KMS-11 (cell line): ENCODE measurements at regions not wholly inside any gene's neighbourhood (a gene's known extent, or its start where the extent isn't known, plus 50 kb on each side); places are given as distances from the start of the nearest gene placed in this dataset.

Experiments
- H2AFZ ChIP-seq: fragments of 200-600 bp; sonication (generic); 2 replicates; pipeline ENCODE4 v1.6.1; 2016; ENCODE audit warnings: antibody characterized with exemption, mixed run types, low read depth
- H3K27ac ChIP-seq: fragments of 200-600 bp; sonication (generic); 2 replicates; pipeline ENCODE4 v1.6.1; 2016; ENCODE audit warnings: mild to moderate bottlenecking, mixed run types
- H3K27me3 ChIP-seq: fragments of 200-600 bp; sonication (generic); 2 replicates; pipeline ENCODE4 v1.6.1; 2017; ENCODE audit warnings: mild to moderate bottlenecking, low read depth, mixed run types, moderate library complexity; ENCODE audit not compliant: insufficient read depth
- H3K36me3 ChIP-seq: fragments of 200-600 bp; sonication (generic); 2 replicates; pipeline ENCODE4 v1.6.1; 2017; ENCODE audit warnings: mild to moderate bottlenecking, mixed run types; ENCODE audit not compliant: insufficient read depth
- H3K4me1 ChIP-seq: fragments of 200-600 bp; sonication (generic); 2 replicates; pipeline ENCODE4 v1.6.1; 2016; ENCODE audit warnings: mild to moderate bottlenecking, low read depth, mixed run types; ENCODE audit not compliant: poor library complexity, severe bottlenecking
- H3K4me2 ChIP-seq: fragments of 200-600 bp; sonication (generic); 2 replicates; pipeline ENCODE4 v1.7.0; 2016; ENCODE audit warnings: mild to moderate bottlenecking, mixed run types
- H3K4me3 ChIP-seq: fragments of 200-600 bp; sonication (generic); IDR thresholded peaks from 2 replicates; pipeline ENCODE4 v1.6.1; 2017; ENCODE audit warnings: low read depth, low read length, mixed read lengths; ENCODE audit not compliant: insufficient read depth
- H3K79me2 ChIP-seq: fragments of 200-600 bp; sonication (generic); 2 replicates; pipeline ENCODE4 v1.6.1; 2016; ENCODE audit warnings: low read depth, mixed run types; ENCODE audit not compliant: insufficient read depth
- H3K9ac ChIP-seq: fragments of 200-600 bp; sonication (generic); 2 replicates; pipeline ENCODE4 v1.6.1; 2016; ENCODE audit warnings: mild to moderate bottlenecking, mixed run types
- H4K20me1 ChIP-seq: fragments of 200-600 bp; sonication (generic); 2 replicates; pipeline ENCODE4 v1.6.1; 2016; ENCODE audit warnings: mild to moderate bottlenecking, mixed run types; ENCODE audit not compliant: insufficient read depth
- TF ChIP-seq, protein P1 (sequence below): fragments of 200-600 bp; sonication (generic); conservative IDR thresholded peaks from 2 replicates; pipeline ENCODE4 v1.6.1; 2017; ENCODE audit warnings: low read depth, mild to moderate bottlenecking, antibody characterized with exemption, low read length, moderate library complexity, mixed read lengths

DNA sequence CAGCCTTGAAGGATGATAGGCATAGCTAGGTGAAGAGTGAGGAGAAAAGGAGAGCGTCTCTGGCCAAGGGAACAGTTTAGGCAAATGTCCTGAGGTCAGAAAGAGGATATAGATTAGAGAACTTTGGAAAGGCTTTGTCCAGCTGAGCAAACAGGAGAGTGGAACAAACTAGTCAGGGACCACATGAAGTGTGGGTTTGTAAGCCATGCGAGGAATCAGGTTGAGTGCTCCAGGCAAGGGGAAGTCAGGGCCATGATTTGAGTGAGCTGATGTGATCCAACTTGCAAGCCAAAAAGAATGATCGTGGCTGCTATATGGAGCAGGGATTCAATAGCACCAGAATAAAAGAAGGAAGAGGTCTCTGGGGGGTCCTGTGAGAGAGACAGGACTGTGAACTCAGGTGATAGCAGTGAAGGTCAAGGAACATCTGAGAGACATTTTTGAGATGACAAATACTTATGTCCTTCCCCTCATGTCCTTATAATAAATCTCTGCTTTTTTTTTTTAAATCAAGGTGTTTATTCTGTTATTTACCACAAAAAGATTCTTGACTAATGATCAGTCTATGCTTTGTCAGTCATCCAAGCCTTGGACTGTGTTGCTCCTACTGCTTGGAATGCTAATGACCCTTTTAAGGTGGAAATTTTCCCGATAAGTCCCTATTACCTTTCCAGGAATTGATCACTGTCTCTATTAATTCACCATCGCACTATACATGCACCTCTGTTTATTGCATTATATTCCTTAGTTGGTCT, 472.6 kb downstream of the TXNL1 start:
- Histone ChIP-seq H3K27me3 (no peaks in the 10 kb centered on the region), H4K20me1 (no peaks in the 10 kb centered on the region), H3K27ac (no peak overlapping the region), H3K79me2 (no peaks in the 10 kb centered on the region), H3K4me2 (no peak overlapping the region), H3K4me1 (no peaks in the 10 kb centered on the region), H3K4me3 (no peak overlapping the region), H2AFZ (no peak overlapping the region), H3K9ac (no peak overlapping the region), H3K36me3 (no peaks in the 10 kb centered on the region)
- TF ChIP-seq, protein P1, sequence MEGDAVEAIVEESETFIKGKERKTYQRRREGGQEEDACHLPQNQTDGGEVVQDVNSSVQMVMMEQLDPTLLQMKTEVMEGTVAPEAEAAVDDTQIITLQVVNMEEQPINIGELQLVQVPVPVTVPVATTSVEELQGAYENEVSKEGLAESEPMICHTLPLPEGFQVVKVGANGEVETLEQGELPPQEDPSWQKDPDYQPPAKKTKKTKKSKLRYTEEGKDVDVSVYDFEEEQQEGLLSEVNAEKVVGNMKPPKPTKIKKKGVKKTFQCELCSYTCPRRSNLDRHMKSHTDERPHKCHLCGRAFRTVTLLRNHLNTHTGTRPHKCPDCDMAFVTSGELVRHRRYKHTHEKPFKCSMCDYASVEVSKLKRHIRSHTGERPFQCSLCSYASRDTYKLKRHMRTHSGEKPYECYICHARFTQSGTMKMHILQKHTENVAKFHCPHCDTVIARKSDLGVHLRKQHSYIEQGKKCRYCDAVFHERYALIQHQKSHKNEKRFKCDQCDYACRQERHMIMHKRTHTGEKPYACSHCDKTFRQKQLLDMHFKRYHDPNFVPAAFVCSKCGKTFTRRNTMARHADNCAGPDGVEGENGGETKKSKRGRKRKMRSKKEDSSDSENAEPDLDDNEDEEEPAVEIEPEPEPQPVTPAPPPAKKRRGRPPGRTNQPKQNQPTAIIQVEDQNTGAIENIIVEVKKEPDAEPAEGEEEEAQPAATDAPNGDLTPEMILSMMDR: no peak

DNA sequence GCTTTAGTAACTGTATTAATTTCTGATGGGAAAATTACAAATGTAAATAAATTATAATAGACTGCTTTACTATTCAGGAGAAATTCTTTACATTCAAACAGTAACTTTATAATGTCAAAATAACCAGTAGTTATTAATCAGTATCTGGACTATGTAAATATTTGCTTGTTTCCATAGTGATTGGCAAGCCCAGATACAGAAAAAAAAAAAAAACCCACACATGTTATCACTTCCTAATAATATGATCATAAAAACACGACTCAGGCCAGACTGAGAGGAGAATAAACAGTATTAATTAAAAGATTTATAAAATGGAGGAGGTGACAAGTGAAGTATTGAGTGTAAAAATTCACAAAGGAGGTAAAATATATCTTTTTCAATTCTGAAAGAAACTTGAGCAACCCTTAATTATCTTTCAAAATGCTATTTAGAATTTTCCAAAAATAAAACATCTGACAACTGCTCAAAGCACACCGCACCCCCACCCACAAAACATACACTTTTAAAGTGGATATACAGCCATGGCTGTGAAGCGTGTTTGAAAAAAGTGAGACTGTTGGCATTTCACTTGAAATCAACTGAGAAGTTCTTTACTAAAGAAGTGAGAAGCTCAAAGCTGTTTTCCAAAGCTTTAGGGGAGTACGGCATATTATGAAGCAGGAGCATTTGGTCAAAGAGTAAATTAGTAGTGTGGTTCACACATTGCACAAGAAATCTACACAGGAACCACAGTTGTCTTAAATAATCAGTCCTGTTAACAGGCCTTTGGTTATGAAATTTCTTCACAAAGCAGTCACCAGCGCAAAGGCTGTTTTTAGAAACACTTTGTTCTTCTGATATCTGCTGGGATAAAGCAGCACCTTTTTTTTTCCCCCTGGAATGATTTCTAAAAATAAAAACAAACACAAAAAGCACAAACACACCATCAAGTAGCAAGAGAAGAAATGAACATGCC, 475.8 kb downstream of the TXNL1 start:
- Histone ChIP-seq H2AFZ (no peak overlapping the region), H3K9ac (no peak overlapping the region), H3K4me2 (no peak overlapping the region)

DNA sequence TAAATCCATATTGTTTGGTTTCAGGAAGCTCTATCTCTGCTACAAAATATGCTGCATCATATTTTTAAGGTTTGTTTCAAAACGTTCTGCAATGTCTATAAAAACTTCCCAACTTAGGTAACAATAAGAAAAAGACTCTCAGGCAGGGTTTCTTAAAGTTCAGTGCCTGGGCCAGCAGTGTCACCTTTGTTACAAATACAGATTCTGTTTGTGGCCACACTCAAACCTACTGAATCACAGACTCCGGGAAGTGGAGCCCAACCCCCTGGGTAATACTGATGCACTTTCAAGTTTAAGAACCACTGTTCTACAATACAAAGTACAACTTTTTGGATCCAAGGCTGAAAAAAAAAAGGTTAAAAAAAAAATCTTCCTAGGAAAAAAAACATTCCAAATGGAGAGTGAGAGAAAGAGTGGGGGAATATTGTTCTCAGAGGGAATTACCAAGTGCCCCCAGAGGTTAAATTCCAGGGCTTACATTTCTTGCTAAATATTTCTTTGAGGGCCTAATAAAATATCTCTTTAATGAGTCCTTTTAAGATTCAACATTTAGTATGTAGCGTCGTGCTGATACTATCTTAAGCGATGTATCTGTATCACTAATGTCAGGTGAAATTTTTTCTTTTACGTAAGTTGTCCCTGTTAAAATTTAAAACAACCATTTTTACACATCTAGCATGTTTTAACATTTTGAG, 476.7 kb downstream of the TXNL1 start:
- Histone ChIP-seq H3K79me2 (no peaks in the 10 kb centered on the region), H3K27me3 (no peaks in the 10 kb centered on the region), H4K20me1 (no peaks in the 10 kb centered on the region), H3K9ac (no peak overlapping the region), H3K27ac (no peak overlapping the region), H2AFZ (no peak overlapping the region), H3K4me3 (no peak overlapping the region), H3K4me1 (no peaks in the 10 kb centered on the region), H3K36me3 (no peaks in the 10 kb centered on the region), H3K4me2 (no peak overlapping the region)
- TF ChIP-seq, protein P1: no peak

More for the DNA sequence above, 475.8 kb downstream of the TXNL1 start:
- Histone ChIP-seq H3K36me3 (no peaks in the 10 kb centered on the region), H4K20me1 (no peaks in the 10 kb centered on the region), H3K4me3 (no peak overlapping the region), H3K4me1 (no peaks in the 10 kb centered on the region), H3K79me2 (no peaks in the 10 kb centered on the region), H3K27ac (no peak overlapping the region), H3K27me3 (no peaks in the 10 kb centered on the region)
- TF ChIP-seq, protein P1: no peak

DNA sequence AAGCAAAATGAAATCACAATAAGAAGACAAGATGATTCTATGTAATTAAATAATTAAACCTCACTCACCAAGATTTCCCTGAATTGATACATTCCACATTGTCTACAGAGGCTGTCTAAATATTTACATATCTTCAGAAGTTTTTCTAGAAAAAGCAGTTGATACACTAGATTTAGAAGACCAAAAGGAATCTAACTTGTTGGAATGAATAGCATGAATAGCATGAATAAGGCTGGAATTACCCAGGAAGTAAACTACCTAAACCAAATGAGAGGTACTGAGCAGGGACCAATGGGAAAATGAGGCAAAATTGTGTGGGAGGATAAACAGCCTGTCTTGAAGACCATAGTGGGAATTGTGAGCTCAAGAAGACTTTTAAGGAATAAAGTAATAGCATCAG, 479.7 kb downstream of the TXNL1 start:
- TF ChIP-seq, protein P1: no peak
- Histone ChIP-seq H3K4me2 (no peak overlapping the region), H4K20me1 (no peaks in the 10 kb centered on the region), H3K27me3 (no peaks in the 10 kb centered on the region), H2AFZ (no peak overlapping the region), H3K9ac (no peak overlapping the region), H3K4me3 (no peak overlapping the region), H3K4me1 (no peaks in the 10 kb centered on the region), H3K79me2 (no peaks in the 10 kb centered on the region), H3K36me3 (no peaks in the 10 kb centered on the region), H3K27ac (no peak overlapping the region)
